ENCODE measurements at regions not wholly inside any gene's neighbourhood (a gene's known extent, or its start where the extent isn't known, plus 50 kb on each side); places are given as distances from the start of the nearest gene placed in this dataset.

GRCh38 chr12:58066296-58066695, 124.9 kb downstream of the ATP23 start:
- Histone ChIP-seq H3K9me2 (ENCODE audit: low read depth, low read length) (no peaks in the 10 kb centered on the region), H4K20me1 (ENCODE audit: insufficient read depth, low read length) (no peaks in the 10 kb centered on the region), H3K79me2 (ENCODE audit: insufficient read depth, low read length) (no peaks in the 10 kb centered on the region), H3K4me1 (ENCODE audit: insufficient read depth, low read length, severe bottlenecking) (no peaks in the 10 kb centered on the region), H3K27me3 (ENCODE audit: insufficient read depth, low read length) (no peaks in the 10 kb centered on the region), H3K4me3 (ENCODE audit: low read depth, low read length, poor library complexity, severe bottlenecking) (no peak overlapping the region), H3K27ac (ENCODE audit: low read depth, low read length, poor library complexity, severe bottlenecking) (no peak overlapping the region), H3K9me3 (ENCODE audit: low read length) (no peaks in the 10 kb centered on the region), H3F3A (ENCODE audit: insufficient read depth, low read length) (no peaks in the 10 kb centered on the region), H3K36me3 (ENCODE audit: insufficient read depth, low read length) (no peaks in the 10 kb centered on the region), H2AFZ (ENCODE audit: low read length) (no peak overlapping the region), H3K4me2 (ENCODE audit: low read length) (no peak overlapping the region), H3K9ac (ENCODE audit: low read length) (no peak overlapping the region)
- TF ChIP-seq EZH2 (IDR thresholded peaks at IDR 0.05; ENCODE audit: borderline replicate concordance, low read length) (no peak), CTCF (IDR thresholded peaks at IDR 0.05; ENCODE audit: low read length) (no peak)

GRCh38 chr12:58067610-58068387, 126.4 kb downstream of the ATP23 start:
- Histone ChIP-seq H3K4me2 (ENCODE audit: low read length) (no peak overlapping the region), H3K4me3 (ENCODE audit: low read depth, low read length, poor library complexity, severe bottlenecking) (no peak overlapping the region), H3F3A (ENCODE audit: insufficient read depth, low read length) (no peaks in the 10 kb centered on the region), H3K4me1 (ENCODE audit: insufficient read depth, low read length, severe bottlenecking) (no peaks in the 10 kb centered on the region), H3K79me2 (ENCODE audit: insufficient read depth, low read length) (no peaks in the 10 kb centered on the region), H3K27me3 (ENCODE audit: insufficient read depth, low read length) (no peaks in the 10 kb centered on the region), H3K9ac (ENCODE audit: low read length) (no peak overlapping the region), H3K36me3 (ENCODE audit: insufficient read depth, low read length) (no peaks in the 10 kb centered on the region), H2AFZ (ENCODE audit: low read length) (no peak overlapping the region), H3K9me2 (ENCODE audit: low read depth, low read length) (no peaks in the 10 kb centered on the region), H3K9me3 (ENCODE audit: low read length) (no peaks in the 10 kb centered on the region), H3K27ac (ENCODE audit: low read depth, low read length, poor library complexity, severe bottlenecking) (no peak overlapping the region), H4K20me1 (ENCODE audit: insufficient read depth, low read length) (no peaks in the 10 kb centered on the region)
- TF ChIP-seq CTCF (IDR thresholded peaks at IDR 0.05; ENCODE audit: low read length), result no peak
- TF ChIP-seq EZH2 (IDR thresholded peaks at IDR 0.05; ENCODE audit: borderline replicate concordance, low read length), result no peak

- no peaks in the 10 kb centered on the region for H4K20me1 ChIP-seq (ENCODE audit: insufficient read depth, low read length)
- no peak for TF ChIP-seq EZH2 (IDR thresholded peaks at IDR 0.05; ENCODE audit: borderline replicate concordance, low read length)
- TF ChIP-seq CTCF (IDR thresholded peaks at IDR 0.05; ENCODE audit: low read length), result no peak
- no peak overlapping the region for H3K4me3 ChIP-seq (ENCODE audit: low read depth, low read length, poor library complexity, severe bottlenecking)
- no peaks in the 10 kb centered on the region for H3K79me2 ChIP-seq (ENCODE audit: insufficient read depth, low read length)
- no peaks in the 10 kb centered on the region for H3K27me3 ChIP-seq (ENCODE audit: insufficient read depth, low read length)
- H3K4me1 ChIP-seq (ENCODE audit: insufficient read depth, low read length, severe bottlenecking), result no peaks in the 10 kb centered on the region
- H2AFZ ChIP-seq (ENCODE audit: low read length), result no peak overlapping the region
- H3K27ac ChIP-seq (ENCODE audit: low read depth, low read length, poor library complexity, severe bottlenecking), result no peak overlapping the region
- no peaks in the 10 kb centered on the region for H3K9me3 ChIP-seq (ENCODE audit: low read length)
- no peaks in the 10 kb centered on the region for H3F3A ChIP-seq (ENCODE audit: insufficient read depth, low read length)
- no peaks in the 10 kb centered on the region for H3K36me3 ChIP-seq (ENCODE audit: insufficient read depth, low read length)
- no peak overlapping the region for H3K9ac ChIP-seq (ENCODE audit: low read length)
- no peak overlapping the region for H3K4me2 ChIP-seq (ENCODE audit: low read length)
- H3K9me2 ChIP-seq (ENCODE audit: low read depth, low read length), result no peaks in the 10 kb centered on the region
These were observed 127.3 kb downstream of the ATP23 start for GRCh38 chr12:58068706-58069105.
